PC-9 (cell line): ENCODE measurements at regions not wholly inside any gene's neighbourhood (a gene's known extent, or its start where the extent isn't known, plus 50 kb on each side); places are given as distances from the start of the nearest gene placed in this dataset.

Source experiments
- BruUV-seq: library from RNA; stranded (reverse); fragments of 400-500 nt; replicated peaks from 2 replicates; lab custom pipeline; 2021; lab: Mats Ljungman, UMichigan
- CTCF ChIA-PET: fragments of 300-600 bp; sonication (Branson Sonifier 250); formaldehyde crosslinking; loops from one replicate; lab custom pipeline; 2022; ENCODE audit warnings: antibody characterized with exemption; lab: Charles Lee
- POLR2A ChIA-PET: fragments of 300-600 bp; sonication (Branson Sonifier 250); formaldehyde crosslinking; loops from one replicate; lab custom pipeline; 2022; ENCODE audit warnings: antibody characterized with exemption; ENCODE audit not compliant: unreplicated experiment; lab: Charles Lee
- DNase-seq, 2 experiments: peaks; one replicate each; pipeline versions ENCODE4 v3.0.0 to v3.0.0-alpha.2; 2015 to 2022; ENCODE audit warnings: mixed read lengths in 1 of 2
- H2AFZ ChIP-seq: fragments of 200-600 bp; sonication (generic); 2 replicates; pipeline ENCODE4 v1.8.1; 2017; ENCODE audit warnings: antibody characterized with exemption
- H3F3A ChIP-seq: fragments of 200-600 bp; sonication (generic); 2 replicates; pipeline ENCODE4 v1.8.1; 2017; ENCODE audit warnings: antibody characterized with exemption, mild to moderate bottlenecking, low read depth; ENCODE audit not compliant: insufficient read depth
- H3K27ac ChIP-seq: fragments of 200-600 bp; sonication (generic); 2 replicates; pipeline ENCODE4 v1.6.1; 2016; ENCODE audit warnings: mixed run types
- H3K27me3 ChIP-seq: fragments of 200-600 bp; sonication (generic); 2 replicates; pipeline ENCODE4 v1.6.1; 2016; ENCODE audit warnings: low read depth, mixed run types; ENCODE audit not compliant: insufficient read depth
- H3K36me3 ChIP-seq: fragments of 200-600 bp; sonication (generic); 2 replicates; pipeline ENCODE4 v1.6.1; 2016; ENCODE audit warnings: low read depth, mixed run types
- H3K4me1 ChIP-seq: fragments of 200-600 bp; sonication (generic); replicated peaks from 2 replicates; pipeline ENCODE4 v1.6.1; 2016; ENCODE audit warnings: mixed run types; ENCODE audit not compliant: insufficient read depth
- H3K4me2 ChIP-seq: fragments of 200-600 bp; sonication (generic); 2 replicates; pipeline ENCODE4 v1.6.1; 2017; ENCODE audit warnings: mixed run types
- H3K4me3 ChIP-seq: fragments of 200-600 bp; sonication (generic); 2 replicates; pipeline ENCODE4 v1.6.1; 2016; ENCODE audit warnings: mixed run types
- H3K79me2 ChIP-seq: fragments of 200-600 bp; sonication (generic); 2 replicates; pipeline ENCODE4 v1.6.1; 2017; ENCODE audit warnings: low read depth, mixed run types
- H3K9me2 ChIP-seq: fragments of 200-600 bp; sonication (generic); 2 replicates; pipeline ENCODE4 v1.8.1; 2017; ENCODE audit warnings: mild to moderate bottlenecking; ENCODE audit not compliant: insufficient read depth
- H3K9me3 ChIP-seq: fragments of 200-600 bp; sonication (generic); 2 replicates; pipeline ENCODE4 v1.8.1; 2016; ENCODE audit warnings: low read depth; ENCODE audit not compliant: insufficient read depth
- H4K20me1 ChIP-seq: fragments of 200-600 bp; sonication (generic); 2 replicates; pipeline ENCODE4 v1.8.1; 2017; ENCODE audit not compliant: insufficient read depth
- EZH2 ChIP-seq: fragments of 200-600 bp; sonication (generic); IDR thresholded peaks from 2 replicates; pipeline ENCODE4 v1.8.0; 2017; ENCODE audit warnings: antibody characterized with exemption, low read depth
- intact Hi-C: fragments of 100-400 bp; cut with micrococcal nuclease; formaldehyde crosslinking; loops from one replicate; pipeline ENCODE4 v1.10.0; 2022; ENCODE audit not compliant: unreplicated experiment
- TF ChIP-seq, protein P1 (sequence below): fragments of 200-600 bp; sonication (generic); conservative IDR thresholded peaks from 2 replicates; pipeline ENCODE4 v1.6.1; 2017; ENCODE audit warnings: mixed run types, antibody characterized with exemption, mild to moderate bottlenecking, moderate library complexity

DNA sequence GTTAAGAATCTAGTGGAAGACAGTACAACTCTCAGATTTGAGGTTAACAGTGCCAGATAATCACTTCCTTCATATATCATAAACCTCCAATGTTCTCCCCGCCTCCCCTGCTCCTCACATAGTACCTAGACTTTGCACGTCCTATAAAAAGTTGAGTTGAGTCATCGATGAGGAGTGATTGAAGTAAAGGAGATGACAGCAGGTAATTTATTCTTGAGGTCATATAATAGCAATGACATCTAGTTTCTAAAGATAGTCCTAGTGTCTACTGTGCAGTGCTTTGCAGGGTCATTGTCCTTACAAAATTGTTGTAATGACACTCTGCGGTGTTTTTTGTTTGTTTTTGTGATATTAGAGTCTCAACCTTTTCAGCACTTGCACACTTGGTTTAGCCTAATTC, 510.5 kb upstream of the LRFN5 start:
- Histone ChIP-seq H3K9me3 (no peaks in the 10 kb centered on the region), H3K79me2 (no peaks in the 10 kb centered on the region), H4K20me1 (no peaks in the 10 kb centered on the region), H3F3A (no peaks in the 10 kb centered on the region), H3K4me2 (no peak overlapping the region), H3K4me3 (no peak overlapping the region), H3K27ac (no peak overlapping the region), H3K4me1 (no peaks in the 10 kb centered on the region), H3K27me3 (no peaks in the 10 kb centered on the region), H2AFZ (no peak overlapping the region), H3K36me3 (no peaks in the 10 kb centered on the region), H3K9me2 (no peaks in the 10 kb centered on the region)
- ChIA-PET CTCF (no interaction called here), POLR2A (no interaction called here)
- TF ChIP-seq EZH2 = no peak
- TF ChIP-seq, protein P1, sequence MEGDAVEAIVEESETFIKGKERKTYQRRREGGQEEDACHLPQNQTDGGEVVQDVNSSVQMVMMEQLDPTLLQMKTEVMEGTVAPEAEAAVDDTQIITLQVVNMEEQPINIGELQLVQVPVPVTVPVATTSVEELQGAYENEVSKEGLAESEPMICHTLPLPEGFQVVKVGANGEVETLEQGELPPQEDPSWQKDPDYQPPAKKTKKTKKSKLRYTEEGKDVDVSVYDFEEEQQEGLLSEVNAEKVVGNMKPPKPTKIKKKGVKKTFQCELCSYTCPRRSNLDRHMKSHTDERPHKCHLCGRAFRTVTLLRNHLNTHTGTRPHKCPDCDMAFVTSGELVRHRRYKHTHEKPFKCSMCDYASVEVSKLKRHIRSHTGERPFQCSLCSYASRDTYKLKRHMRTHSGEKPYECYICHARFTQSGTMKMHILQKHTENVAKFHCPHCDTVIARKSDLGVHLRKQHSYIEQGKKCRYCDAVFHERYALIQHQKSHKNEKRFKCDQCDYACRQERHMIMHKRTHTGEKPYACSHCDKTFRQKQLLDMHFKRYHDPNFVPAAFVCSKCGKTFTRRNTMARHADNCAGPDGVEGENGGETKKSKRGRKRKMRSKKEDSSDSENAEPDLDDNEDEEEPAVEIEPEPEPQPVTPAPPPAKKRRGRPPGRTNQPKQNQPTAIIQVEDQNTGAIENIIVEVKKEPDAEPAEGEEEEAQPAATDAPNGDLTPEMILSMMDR = no peak
- no peak for DNase-seq
- intact Hi-C loops = no loop called here
- no TSS peak for BruUV-seq

DNA sequence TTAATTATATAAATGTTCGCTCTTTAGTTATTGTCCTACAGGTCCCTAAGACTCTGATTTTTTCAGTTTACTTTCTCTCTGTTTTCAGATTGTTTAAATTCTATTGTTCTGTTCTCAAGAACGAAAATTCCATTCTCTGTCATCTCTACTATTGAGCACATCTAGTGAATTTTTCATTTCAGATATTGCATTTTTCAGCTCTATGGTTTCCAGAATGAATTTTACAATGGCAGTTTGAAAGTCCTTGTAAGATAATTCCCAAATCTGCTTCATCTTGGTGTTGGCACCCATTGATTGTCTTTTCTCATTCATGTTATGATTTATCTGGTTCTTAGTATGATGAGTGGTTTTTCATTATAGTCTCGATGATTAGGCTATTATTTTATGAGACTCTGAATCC, 519.6 kb upstream of the LRFN5 start:
- no TSS peak for BruUV-seq
- H3F3A ChIP-seq = no peaks in the 10 kb centered on the region
- no peaks in the 10 kb centered on the region for H4K20me1 ChIP-seq
- no peak for TF ChIP-seq EZH2
- TF ChIP-seq, protein P1 = no peak
- no peaks in the 10 kb centered on the region for H3K36me3 ChIP-seq
- no peak overlapping the region for H3K27ac ChIP-seq
- no peaks in the 10 kb centered on the region for H3K79me2 ChIP-seq
- no peak overlapping the region for H2AFZ ChIP-seq
- intact Hi-C loops = no loop called here
- H3K9me3 ChIP-seq = no peaks in the 10 kb centered on the region
- no peaks in the 10 kb centered on the region for H3K4me1 ChIP-seq
- no peak overlapping the region for H3K4me2 ChIP-seq
- no peak for DNase-seq
- H3K27me3 ChIP-seq = no peaks in the 10 kb centered on the region
- no peaks in the 10 kb centered on the region for H3K9me2 ChIP-seq
- ChIA-PET POLR2A (no interaction called here), CTCF (no interaction called here)
- H3K4me3 ChIP-seq = no peak overlapping the region

- H3K36me3 ChIP-seq = no peaks in the 10 kb centered on the region
- H3F3A ChIP-seq = no peaks in the 10 kb centered on the region
- H3K79me2 ChIP-seq = no peaks in the 10 kb centered on the region
- H3K9me3 ChIP-seq = no peaks in the 10 kb centered on the region
- no TSS peak for BruUV-seq
- H3K27ac ChIP-seq = no peak overlapping the region
- H3K27me3 ChIP-seq = no peaks in the 10 kb centered on the region
- no peak for TF ChIP-seq EZH2
- TF ChIP-seq, protein P1 = no peak
- H3K4me3 ChIP-seq = no peak overlapping the region
- H3K4me2 ChIP-seq = no peak overlapping the region
- intact Hi-C loops = no loop called here
- no peaks in the 10 kb centered on the region for H3K9me2 ChIP-seq
- no peak for DNase-seq
- H4K20me1 ChIP-seq = no peaks in the 10 kb centered on the region
- no peaks in the 10 kb centered on the region for H3K4me1 ChIP-seq
- ChIA-PET POLR2A (no interaction called here), CTCF (no interaction called here)
- no peak overlapping the region for H2AFZ ChIP-seq
Observed at GRCh38 chr14:41073544-41073943, 533.1 kb upstream of the LRFN5 start.
